HG02973 (cell line): ENCODE measurements at regions not wholly inside any gene's neighbourhood (a gene's known extent, or its start where the extent isn't known, plus 50 kb on each side); places are given as distances from the start of the nearest gene placed in this dataset.
"Not testable (repeated sequence)": the region's sequence is repeated elsewhere in the genome, so short reads cannot be mapped to it uniquely, and the experiment has no call there.

Source experiments
- ATAC-seq: cut with Tn5 transposase; IDR thresholded peaks from one replicate; pipeline ENCODE4 v1.9.1; 2021; ENCODE audit warnings: moderate library complexity; ENCODE audit not compliant: unreplicated experiment

DNA sequence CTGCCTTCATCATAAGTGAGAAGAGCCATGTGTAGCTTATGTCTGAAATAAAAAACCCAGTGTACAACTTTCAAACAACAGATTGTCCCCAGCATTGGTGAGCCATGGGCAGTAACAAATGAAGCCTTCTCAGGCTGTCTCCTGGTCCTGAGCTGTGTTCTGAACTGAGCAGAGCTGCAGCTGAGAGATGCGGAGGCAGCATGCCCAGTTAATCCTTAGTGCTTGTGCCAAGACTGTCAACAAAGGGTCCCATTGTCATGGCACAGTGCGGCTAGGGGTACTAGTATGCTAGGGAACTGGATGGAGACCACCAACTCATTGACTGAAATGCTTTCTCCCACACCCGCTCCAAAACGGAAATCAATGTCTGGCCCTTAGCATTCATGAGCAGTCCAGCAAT is 154.3 kb downstream of the RMST start:
- no peak for ATAC-seq

DNA sequence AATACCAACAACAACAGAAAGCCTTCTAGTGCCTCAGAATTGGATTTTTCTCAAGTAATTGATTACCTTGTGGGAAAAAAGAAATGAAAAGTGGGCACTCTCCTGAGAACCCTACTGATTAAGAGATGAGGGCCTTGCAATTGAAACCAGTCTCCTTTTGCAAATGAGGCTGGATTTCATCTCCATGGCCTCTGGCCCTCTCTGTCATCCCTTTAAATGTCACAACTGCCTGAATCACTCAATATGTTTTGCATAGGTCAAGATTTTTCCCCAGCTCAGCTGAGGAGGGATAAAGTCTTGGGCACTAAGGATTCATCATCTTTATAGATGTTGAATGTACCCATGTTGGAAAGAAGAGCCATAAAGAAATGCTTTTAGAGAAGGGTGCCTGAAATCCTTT is 166.4 kb downstream of the RMST start:
- no peak for ATAC-seq

DNA sequence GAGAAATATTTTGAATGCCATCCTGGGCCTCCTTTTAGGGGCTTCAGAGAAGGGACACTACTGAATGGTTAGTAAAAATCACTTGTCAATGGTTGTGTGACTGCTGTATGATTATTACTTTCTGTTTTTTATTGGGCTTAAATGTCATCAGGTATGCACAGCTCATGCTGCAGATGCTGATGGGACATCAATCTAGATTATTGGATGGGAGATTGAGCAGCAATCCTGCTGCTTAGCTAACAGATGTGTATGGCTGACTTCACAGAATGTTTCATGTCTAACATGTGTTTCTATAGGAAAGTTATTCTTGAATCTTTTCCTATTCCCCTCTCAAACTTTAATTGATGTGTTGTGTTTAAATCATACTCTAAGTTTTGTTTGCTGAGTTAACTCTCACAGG is 166.8 kb downstream of the RMST start:
- no peak for ATAC-seq

DNA sequence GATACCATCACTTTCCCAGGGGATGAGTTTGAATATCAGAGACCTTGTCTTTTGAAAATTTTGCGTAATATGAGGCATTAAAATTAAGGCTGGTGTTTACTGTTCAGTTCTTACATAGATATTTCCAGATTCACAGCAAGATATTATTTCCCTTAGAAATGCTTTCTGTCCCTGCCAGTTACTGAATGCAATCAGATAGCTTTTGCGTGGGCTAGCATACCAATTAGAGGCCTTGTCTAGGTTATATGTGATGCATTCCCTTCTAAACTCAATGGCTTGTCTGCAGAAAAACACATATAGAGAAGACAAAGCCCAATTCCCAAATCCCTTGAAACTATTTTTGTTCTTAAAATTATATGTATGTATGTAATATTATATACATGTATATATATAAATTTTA is 167.8 kb downstream of the RMST start:
- no peak for ATAC-seq

DNA sequence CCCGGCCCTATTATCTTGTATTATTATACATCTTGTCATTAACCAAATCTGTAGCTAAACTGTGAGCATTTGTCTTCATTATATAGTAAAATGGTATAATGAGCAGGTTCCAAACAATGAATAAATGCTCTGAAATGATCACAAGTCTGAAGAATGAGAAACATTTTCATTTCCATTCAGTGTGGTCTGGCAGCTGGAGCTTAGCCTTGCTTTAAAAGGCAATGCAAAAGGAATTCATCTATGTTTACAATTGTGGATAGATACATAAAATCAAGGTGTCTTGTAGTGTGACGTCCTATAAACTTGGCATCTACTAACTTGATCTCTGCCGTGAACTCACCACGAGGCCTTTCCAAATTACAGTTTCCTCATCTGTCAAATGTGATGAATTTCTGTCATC is 168.3 kb downstream of the RMST start:
- ATAC-seq: no peak

DNA sequence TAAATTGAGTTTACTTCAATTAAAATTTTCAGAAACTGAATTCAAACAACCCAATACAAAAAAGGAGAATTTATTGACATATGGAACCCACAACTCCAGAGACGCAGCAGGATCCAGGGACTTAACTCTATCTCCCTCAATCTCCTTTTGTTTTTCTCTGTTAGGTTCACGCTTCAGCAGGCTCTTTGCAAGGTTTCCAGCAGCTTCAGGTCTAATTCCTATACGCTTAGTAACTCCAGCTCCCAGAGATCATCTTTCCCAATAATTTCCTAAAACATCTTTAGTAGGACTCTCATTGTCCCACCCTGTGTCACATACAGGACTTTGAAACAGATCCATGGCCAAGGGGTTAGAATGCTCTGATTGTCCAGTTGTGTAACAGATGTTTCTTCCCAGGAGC is 175.2 kb downstream of the RMST start:
- ATAC-seq: no peak

DNA sequence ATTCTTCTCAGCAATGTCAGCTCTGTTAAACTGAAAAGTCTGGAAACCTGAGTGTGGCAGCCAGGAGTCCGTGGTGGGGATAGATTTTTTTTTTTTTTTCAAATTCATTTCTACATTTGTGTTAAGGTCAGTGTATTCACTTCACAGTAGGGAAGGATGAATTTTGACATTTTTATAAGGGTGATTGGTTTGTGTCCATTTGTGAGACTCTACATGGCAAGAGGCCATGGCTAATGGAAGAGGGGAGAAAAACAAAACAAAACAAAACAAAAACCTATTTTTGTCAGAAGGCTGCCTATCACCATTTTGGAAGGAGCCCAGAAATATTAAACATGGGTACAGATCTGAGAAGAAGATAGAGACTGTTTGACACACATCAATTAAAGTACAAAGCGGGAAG is 176.1 kb downstream of the RMST start:
- ATAC-seq: no peak

DNA sequence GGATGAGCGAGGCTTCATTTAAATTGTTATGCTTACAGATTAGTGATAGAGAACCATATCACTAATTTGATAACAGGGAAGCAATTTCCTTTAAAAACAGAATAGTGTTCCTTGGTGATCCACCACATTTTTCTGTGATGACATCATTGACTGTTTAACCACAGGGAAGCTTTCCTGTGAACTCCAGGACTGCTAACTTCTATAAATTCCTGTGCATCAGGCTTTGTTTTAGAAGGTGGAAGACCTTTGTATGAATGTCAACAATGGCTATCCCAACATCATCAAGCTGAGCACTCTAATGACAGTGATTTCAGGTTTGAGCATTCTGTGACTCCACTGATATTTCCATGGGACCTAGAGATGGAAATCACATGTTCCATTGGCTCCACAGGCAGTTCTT is 177.1 kb downstream of the RMST start:
- no peak for ATAC-seq

DNA sequence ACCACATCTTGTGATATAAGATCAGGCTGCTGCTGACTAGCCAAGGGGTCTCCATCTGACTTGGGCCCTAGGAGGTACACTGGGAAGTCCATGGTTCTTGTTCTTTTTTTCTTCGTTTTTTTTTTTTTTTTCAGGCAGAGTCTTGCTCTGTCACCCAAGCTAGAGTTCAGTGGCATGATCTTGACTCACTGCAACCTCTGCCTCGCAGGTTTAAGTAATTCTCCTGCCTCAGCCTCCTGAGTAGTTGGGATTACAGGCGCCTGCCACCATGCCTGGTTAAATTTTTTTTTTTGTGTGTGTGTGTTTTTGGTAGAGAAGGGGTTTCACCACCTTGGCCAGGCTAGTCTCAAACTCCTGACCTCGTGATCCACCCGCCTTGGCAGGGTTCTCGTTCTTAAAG is 178.2 kb downstream of the RMST start:
- no peak for ATAC-seq

DNA sequence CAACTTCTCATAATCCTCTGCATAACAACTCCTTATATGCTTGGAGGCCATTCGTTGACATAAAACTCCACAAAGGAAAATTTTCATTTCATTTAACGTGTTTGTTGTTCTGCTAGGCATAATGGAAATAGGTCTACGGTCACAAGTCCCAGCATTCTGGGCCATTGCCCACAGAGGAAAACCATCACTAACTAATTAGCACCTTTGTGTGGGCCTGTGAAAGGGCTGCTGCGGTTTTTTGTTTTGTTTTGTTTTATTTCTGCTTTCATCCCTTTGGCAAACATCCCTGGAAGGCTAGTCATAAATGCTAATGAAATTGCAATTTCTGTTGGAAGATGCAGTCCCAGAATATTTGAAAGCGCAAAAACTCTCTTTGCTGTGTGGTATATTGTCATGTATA is 180.3 kb downstream of the RMST start:
- no peak for ATAC-seq

DNA sequence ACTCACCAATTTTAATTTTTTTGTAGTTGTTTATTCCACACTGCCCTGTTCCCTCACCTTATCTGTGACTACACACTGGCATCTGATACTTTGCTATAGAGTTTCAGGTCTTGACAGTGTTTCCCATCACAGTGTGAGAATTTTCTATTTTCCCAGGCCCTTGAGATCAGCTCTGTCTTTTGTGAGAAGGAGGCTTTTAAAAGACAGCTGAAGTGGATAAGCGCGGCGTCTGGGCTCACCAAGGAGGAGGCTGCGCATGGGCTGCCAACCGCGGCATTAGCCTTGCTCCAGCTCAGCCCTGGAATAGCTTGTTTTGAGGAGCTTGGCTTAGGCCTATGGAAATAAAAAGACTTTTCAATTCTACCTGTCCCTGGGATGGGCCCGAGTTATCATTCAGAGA is 181.3 kb downstream of the RMST start:
- no peak for ATAC-seq

DNA sequence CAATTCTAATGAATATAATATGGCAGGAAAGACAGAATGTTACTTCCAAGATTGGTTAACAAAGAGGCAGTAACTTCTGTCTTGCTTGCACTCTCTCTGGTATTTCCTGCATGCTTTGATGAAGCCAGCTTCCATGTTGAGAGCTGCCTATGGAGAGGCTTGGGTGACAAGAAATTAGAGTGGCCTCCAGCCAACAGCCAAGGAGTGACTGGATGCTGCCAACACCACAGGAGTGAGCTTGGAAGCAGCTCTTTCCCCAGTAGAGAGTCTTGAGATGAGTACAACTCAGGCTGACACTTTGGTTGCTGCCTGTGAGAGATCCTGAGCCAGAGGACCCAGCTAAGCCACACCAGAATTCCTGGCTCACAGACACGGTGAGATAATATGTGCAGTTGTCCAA is 183.1 kb downstream of the RMST start:
- no peak for ATAC-seq

DNA sequence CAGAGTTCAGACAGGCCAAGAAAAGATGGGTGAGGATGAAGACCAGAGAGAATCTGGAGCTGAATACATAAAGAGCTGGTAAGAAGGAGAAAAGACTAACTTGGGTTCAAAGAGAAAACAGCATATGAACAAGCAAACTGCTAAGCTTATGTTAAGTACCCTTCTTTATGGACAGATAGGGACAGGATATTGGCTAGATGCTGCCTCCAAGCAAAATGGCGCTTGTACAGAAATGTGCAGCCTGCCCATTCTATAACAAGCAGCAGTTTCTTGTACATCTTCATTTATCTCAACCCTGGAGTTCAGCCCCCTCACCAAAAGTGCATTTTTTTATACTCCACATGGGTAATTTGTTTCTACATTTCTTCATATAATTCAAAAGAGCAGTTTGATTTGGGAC is 184.5 kb downstream of the RMST start:
- ATAC-seq: no peak

DNA sequence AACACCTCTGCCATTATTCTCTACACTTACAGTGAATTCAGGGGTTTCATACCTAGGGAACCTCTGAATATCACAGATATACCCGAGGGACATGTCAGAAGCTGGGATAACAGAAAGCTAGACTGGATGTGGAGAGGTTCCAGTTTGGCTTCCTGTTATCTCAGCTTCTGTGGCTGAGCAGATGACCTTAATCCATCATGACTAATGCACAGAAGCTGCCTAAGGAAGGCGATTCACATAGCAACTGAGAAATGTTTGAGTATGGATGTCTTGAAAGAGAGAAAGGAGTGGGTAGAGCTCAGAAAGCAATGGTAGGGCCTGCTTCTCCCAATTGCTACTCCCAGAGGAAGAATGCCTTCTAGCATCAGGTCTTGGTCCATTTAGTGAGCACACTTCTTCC is 187.6 kb downstream of the RMST start:
- ATAC-seq: no peak

DNA sequence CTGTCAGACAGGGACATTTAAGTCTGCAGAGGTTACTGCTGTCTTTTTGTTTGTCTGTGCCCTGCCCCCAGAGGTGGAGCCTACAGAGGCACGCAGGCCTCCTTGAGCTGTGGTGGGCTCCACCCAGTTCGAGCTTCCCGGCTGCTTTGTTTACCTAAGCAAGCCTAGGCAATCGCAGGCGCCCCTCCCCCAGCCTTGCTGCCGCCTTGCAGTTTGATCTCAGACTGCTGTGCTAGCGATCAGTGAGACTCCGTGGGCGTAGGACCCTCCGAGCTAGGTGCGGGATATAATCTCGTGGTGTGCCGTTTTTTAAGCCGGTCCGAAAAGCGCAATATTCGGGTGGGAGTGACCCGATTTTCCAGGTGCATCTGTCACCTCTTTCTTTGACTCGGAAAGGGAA is 193.9 kb downstream of the RMST start:
- ATAC-seq: not testable (repeated sequence)

DNA sequence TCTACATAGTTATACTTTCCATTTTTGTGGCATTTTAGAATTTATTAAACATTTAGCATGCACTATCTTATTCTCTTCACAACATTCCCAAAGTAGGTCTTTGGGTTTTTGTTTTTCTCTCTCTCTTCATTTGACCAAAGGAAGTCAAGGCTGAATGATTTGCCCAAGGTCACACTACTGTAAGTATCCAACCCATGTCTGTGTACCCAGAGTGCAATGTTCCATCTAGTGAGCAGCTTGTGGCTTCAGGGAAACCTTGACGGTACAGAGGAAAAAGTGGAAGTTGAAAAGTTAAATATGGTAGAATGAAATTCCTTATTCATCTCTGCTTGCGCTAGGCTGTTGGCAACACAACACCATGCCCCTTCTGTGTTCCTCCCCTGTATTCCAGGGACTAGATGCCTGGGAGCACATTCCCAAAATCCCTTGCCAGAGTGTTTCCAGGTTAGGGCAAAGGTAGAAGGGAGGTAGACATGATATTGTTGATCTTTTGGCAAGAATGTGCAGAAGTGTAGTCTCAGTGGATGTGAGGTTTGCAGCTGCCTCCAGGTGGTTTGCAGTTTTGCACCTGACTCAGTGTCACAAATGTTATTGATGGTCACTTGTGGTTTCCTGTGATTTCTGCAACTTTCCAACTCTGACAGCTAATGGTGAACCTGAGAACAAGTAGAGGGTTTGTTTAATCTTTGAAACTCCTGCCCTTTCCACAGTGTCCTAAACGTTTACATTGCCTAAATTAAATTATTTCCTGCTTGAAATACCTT is 196.7 kb downstream of the RMST start:
- ATAC-seq: no peak

DNA sequence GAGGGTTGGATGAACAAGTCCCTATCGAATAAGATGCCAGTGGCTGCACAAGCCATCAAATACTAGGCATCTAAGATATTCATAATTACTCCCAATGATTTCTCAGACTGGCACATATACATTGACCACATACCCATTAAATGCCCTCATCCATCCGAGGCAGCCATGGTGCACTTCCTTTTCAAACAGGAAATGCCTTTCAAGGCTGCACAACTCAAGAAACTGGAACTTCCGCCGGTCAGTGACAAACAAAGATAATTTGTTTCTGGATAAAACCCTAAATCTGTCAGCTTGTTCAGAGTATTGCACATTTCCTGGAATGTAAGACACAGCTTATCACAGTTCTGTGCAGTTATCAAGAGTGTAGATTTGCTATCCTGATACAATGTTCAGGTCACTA is 203.7 kb downstream of the RMST start:
- no peak for ATAC-seq

DNA sequence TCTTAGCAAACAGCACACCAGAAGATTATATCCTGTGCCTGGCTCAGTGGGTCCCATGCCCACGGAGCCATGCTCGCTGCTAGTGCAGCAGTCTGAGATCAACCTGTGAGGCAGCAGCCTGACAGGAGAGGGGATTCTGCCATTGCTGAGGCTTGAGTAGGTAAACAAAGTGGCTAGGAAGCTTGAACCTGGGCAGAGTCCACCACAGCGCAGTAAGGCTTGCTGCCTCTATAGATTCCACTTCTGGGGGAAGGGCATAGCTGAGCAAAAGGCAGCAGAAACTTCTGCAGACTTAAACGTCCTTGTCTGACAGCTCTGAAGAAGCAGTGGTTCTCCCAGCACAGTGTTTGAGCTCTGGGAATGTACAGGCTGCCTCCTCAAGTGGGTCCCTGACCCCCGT is 210.3 kb downstream of the RMST start:
- no peak for ATAC-seq

DNA sequence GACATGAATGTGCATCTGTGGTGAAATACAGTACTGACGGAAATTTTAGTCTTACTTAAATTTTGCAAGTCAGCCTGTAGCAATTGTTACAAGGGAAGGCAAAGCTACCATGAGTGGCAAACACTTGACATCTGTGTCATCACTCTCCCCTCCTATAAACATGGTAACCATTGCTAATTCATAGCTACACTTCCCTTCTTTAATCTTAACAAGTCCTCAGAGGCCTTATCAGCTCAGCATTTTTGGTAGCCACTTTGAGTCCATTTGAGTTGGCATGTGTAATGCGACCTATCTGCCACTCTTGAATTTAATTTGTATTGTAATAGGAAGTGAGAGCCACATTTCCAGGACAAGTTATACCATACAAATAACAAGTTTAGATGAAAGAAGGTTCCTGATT is 218.1 kb downstream of the RMST start:
- ATAC-seq: no peak

DNA sequence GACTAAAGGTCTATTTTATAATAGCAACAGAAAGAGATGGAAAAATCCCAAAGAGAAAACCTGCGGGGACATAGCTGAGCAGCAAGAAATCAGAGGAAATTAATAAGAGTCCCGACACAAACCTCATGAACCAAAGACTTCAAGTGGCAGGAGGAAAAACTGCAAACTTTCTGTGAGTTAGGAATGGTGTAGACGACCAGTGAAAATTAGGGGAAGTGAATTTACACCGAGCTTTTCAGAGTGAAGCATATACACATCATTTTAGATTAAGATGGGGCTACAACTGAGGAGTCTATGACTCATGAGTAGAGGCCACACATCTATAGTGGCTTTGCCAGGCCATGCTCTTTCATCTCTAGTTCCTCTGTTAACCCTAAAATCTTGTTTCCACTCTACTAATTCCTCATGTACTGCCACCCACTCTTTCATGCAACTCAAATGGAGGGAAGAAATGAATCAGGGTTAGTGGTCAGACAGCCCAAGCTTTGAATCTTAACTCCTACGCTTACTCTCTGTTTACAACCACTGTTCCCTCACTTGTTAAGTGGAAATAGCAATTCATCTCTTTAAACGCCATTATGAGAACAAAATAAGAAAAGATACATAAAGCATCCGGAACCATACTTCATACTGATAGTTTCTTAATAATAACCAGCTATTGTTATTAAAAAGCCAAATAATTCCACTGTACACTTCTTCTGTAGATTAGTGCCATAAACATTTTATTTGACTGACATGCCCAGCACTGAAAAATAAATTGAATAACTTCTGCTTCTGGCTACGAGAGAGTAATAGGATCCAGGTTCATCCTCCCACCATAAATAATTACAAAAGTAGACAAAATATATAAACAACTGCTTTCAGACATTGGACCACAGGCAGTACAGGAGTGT is 219.3 kb downstream of the RMST start:
- peak; percentile 87 for ATAC-seq

DNA sequence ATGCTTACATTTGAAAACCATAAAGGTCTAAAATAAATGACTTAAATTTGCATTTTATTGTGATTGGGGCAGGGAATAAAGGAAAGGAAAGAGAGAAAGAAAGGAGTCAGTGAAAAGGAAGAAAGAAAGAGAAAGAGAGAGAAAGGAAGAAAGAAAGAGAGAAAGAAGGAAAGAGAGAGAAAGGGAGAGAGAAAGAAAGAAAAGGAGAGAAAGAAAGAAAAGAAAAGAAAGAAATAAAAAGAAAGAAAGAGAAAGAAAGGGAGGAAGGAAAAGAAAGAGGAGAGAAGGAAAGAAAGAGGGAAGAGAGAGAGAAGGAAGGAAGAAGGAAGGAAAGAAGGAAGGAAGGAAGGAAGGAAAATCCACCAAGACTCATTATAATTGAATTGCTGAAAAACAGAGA is 222.8 kb downstream of the RMST start:
- ATAC-seq: no peak

DNA sequence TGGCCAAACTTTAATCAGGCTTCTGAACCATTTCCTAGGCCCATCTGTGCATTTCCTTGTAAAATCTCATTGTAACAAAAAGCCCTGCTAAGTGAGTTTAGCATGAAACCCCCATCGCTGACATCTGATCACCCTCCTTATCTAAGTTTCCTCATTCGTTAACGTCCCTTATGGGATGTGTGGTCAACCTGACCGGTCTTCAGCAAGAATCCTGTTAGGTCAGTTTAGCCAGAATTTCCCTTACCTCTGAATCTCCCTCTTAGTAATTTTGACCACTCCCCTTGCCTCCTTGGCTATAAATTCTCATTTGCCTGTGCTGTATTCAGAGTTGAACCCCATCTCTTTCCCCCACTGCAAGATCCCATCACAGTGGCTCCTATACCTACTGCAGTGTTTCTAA is 239.3 kb downstream of the RMST start:
- no peak for ATAC-seq
